ENCODE measurements at regions not wholly inside any gene's neighbourhood (a gene's known extent, or its start where the extent isn't known, plus 50 kb on each side); places are given as distances from the start of the nearest gene placed in this dataset.

DNA sequence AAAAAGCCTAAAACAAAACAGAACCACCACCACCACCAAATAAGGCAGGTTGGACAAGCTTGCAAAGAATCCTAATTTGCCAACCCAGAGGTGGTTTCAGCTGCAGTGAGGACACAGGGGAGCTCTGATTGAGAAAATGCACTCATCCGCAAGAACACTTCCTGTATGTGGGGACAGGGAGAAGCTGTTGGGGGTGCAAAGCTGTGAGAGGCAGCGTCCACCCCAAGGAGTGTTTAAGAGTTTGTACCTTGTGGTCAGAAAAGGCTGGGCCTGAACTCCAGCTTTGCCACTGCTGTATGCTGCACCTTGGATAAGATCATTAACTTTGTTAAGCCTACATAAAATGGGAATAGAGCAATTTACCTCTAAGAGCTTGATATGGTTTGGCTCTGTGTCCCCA, 511.7 kb downstream of the BNC2 start:
- Histone ChIP-seq H3K4me3 (ENCODE audit: insufficient read depth, low read length) (no peak overlapping the region), H3K9me3 (ENCODE audit: low read depth, low read length) (no peaks in the 10 kb centered on the region), H3K4me1 (ENCODE audit: insufficient read depth, low read length) (peaks cover 9% of the 10 kb centered on the region), H3K79me2 (ENCODE audit: insufficient read depth, low read length) (no peaks in the 10 kb centered on the region), H4K20me1 (ENCODE audit: insufficient read depth, low read length) (no peaks in the 10 kb centered on the region), H3K4me2 (ENCODE audit: insufficient read depth, low read length) (no peak overlapping the region), H3K36me3 (ENCODE audit: insufficient read depth, low read length) (no peaks in the 10 kb centered on the region), H2AFZ (ENCODE audit: low read length) (no peak overlapping the region), H3K27ac (ENCODE audit: low read depth, low read length) (no peak overlapping the region), H3K27me3 (ENCODE audit: insufficient read depth, low read length) (no peaks in the 10 kb centered on the region)
- TF ChIP-seq, protein P1, sequence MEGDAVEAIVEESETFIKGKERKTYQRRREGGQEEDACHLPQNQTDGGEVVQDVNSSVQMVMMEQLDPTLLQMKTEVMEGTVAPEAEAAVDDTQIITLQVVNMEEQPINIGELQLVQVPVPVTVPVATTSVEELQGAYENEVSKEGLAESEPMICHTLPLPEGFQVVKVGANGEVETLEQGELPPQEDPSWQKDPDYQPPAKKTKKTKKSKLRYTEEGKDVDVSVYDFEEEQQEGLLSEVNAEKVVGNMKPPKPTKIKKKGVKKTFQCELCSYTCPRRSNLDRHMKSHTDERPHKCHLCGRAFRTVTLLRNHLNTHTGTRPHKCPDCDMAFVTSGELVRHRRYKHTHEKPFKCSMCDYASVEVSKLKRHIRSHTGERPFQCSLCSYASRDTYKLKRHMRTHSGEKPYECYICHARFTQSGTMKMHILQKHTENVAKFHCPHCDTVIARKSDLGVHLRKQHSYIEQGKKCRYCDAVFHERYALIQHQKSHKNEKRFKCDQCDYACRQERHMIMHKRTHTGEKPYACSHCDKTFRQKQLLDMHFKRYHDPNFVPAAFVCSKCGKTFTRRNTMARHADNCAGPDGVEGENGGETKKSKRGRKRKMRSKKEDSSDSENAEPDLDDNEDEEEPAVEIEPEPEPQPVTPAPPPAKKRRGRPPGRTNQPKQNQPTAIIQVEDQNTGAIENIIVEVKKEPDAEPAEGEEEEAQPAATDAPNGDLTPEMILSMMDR (IDR thresholded peaks at IDR 0.05; ENCODE audit: extremely low read depth, low read depth, low read length): no peak
- no peak for DNase-seq (ENCODE audit: insufficient read length, low spot score, missing footprints)

Measured in osteoblast (primary cell).